Fibroblast of lung (primary cell): ENCODE measurements at regions not wholly inside any gene's neighbourhood (a gene's known extent, or its start where the extent isn't known, plus 50 kb on each side); places are given as distances from the start of the nearest gene placed in this dataset.

Experiments
- DNase-seq, 2 donors: peaks; one replicate each; pipeline versions ENCODE4 v3.0.0 to v3.0.0-alpha.2; 2010; ENCODE audit warnings: low read depth in 2 of 2
- H2AFZ ChIP-seq: 2 replicates; pipeline ENCODE4 v1.5.1; 2012; ENCODE audit warnings: low read length, control low read depth, inconsistent platforms
- H3K27ac ChIP-seq: 2 replicates; pipeline ENCODE4 v1.5.1; 2011; ENCODE audit warnings: low read length, control low read depth; ENCODE audit not compliant: insufficient read depth
- H3K27me3 ChIP-seq: 2 replicates; pipeline ENCODE4 v1.5.1; 2011; ENCODE audit warnings: mild to moderate bottlenecking, low read length; ENCODE audit not compliant: control insufficient read depth, insufficient read depth
- H3K36me3 ChIP-seq: 2 replicates; pipeline ENCODE4 v1.5.1; 2011; ENCODE audit warnings: low read length; ENCODE audit not compliant: control insufficient read depth, insufficient read depth
- H3K4me1 ChIP-seq: 2 replicates; pipeline ENCODE4 v1.5.1; 2011; ENCODE audit warnings: low read length; ENCODE audit not compliant: control insufficient read depth, insufficient read depth; ENCODE audit errors: extremely low read depth
- H3K4me2 ChIP-seq: 2 replicates; pipeline ENCODE4 v1.5.1; 2011; ENCODE audit warnings: low read length, control low read depth; ENCODE audit not compliant: insufficient read depth; ENCODE audit errors: extremely low read depth
- H3K4me3 ChIP-seq, 4 experiments: fragments of 200-600 bp in 1 of 4; sonication (generic) in 1 of 4; replicated peaks in 1 of 4; 2 replicates each; pipeline ENCODE4 v1.5.1; 2011 to 2016; ENCODE audit warnings: low read length in 4 of 4, low read depth in 3 of 4, mild to moderate bottlenecking in 3 of 4, control low read depth in 2 of 4, inconsistent platforms in 1 of 4, mixed read lengths in 1 of 4; ENCODE audit not compliant: insufficient read depth in 1 of 4; ENCODE audit errors: control extremely low read depth in 1 of 4
- H3K79me2 ChIP-seq: 2 replicates; pipeline ENCODE4 v1.5.1; 2012; ENCODE audit warnings: mild to moderate bottlenecking, low read length, inconsistent platforms; ENCODE audit not compliant: control insufficient read depth, insufficient read depth
- H3K9ac ChIP-seq: 2 replicates; pipeline ENCODE4 v1.5.1; 2011; ENCODE audit warnings: mild to moderate bottlenecking, low read length, control low read depth; ENCODE audit not compliant: insufficient read depth
- H3K9me3 ChIP-seq: 2 replicates; pipeline ENCODE4 v1.5.1; 2012; ENCODE audit warnings: low read depth, low read length; ENCODE audit not compliant: control insufficient read depth, insufficient read depth
- H4K20me1 ChIP-seq: 2 replicates; pipeline ENCODE4 v1.5.1; 2011; ENCODE audit warnings: low read length; ENCODE audit not compliant: control insufficient read depth, insufficient read depth; ENCODE audit errors: extremely low read depth
- CTCF ChIP-seq, 2 donors: IDR thresholded peaks in 1 of 2; conservative IDR thresholded peaks in 1 of 2; 1 replicate in 1 of 2; 2 replicates in 1 of 2; pipeline ENCODE4 v1.5.1; 2011 to 2012; ENCODE audit warnings: low read length in 2 of 2, control low read depth in 1 of 2, inconsistent platforms in 1 of 2, low read depth in 1 of 2, mild to moderate bottlenecking in 1 of 2
- EZH2 ChIP-seq: IDR thresholded peaks from 2 replicates; pipeline ENCODE4 v1.5.1; 2012; ENCODE audit warnings: low read length, control low read depth, mild to moderate bottlenecking; ENCODE audit errors: missing control alignments

- no peak overlapping the region for H3K4me2 ChIP-seq
- no peak overlapping the region for H3K4me3 ChIP-seq
- no peaks in the 10 kb centered on the region for H4K20me1 ChIP-seq
- H3K27me3 ChIP-seq: no peaks in the 10 kb centered on the region
- H3K4me1 ChIP-seq: no peaks in the 10 kb centered on the region
- no peak for DNase-seq
- no peak overlapping the region for H3K27ac ChIP-seq
- no peaks in the 10 kb centered on the region for H3K9me3 ChIP-seq
- H3K36me3 ChIP-seq: no peaks in the 10 kb centered on the region
- no peaks in the 10 kb centered on the region for H3K79me2 ChIP-seq
- no peak overlapping the region for H2AFZ ChIP-seq
- TF ChIP-seq CTCF (conservative IDR thresholded peaks at IDR 0.05 in 1 of 2, IDR thresholded peaks at IDR 0.05 in 1 of 2; ENCODE audit: low read depth in 1 of 2, low read length in 2 of 2) (no peak), EZH2 (no peak)
- no peak overlapping the region for H3K9ac ChIP-seq
Measured at GRCh38 chr11:127644366-127644765, 643.8 kb upstream of the KIRREL3 start.

GRCh38 chr11:127643268-127644058 is 642.9 kb upstream of the KIRREL3 start:
- no peak overlapping the region for H3K27ac ChIP-seq
- no peak for DNase-seq
- no peaks in the 10 kb centered on the region for H4K20me1 ChIP-seq
- no peaks in the 10 kb centered on the region for H3K4me1 ChIP-seq
- H3K4me2 ChIP-seq: no peak overlapping the region
- no peak overlapping the region for H2AFZ ChIP-seq
- H3K36me3 ChIP-seq: no peaks in the 10 kb centered on the region
- H3K79me2 ChIP-seq: no peaks in the 10 kb centered on the region
- no peak for TF ChIP-seq EZH2
- no peak for TF ChIP-seq CTCF (conservative IDR thresholded peaks at IDR 0.05 in 1 of 2, IDR thresholded peaks at IDR 0.05 in 1 of 2; ENCODE audit: low read depth in 1 of 2, low read length in 2 of 2)
- no peak overlapping the region for H3K4me3 ChIP-seq
- no peak overlapping the region for H3K9ac ChIP-seq
- no peaks in the 10 kb centered on the region for H3K27me3 ChIP-seq
- H3K9me3 ChIP-seq: no peaks in the 10 kb centered on the region

GRCh38 chr11:127640561-127641451 is 640.2 kb upstream of the KIRREL3 start:
- no peak overlapping the region for H2AFZ ChIP-seq

More at GRCh38 chr11:127640561-127641451, 640.2 kb upstream of the KIRREL3 start:
- Histone ChIP-seq H3K27me3 (no peaks in the 10 kb centered on the region), H3K36me3 (no peaks in the 10 kb centered on the region), H3K4me1 (no peaks in the 10 kb centered on the region), H3K4me2 (no peak overlapping the region), H3K4me3 (no peak overlapping the region), H3K79me2 (no peaks in the 10 kb centered on the region), H3K9ac (no peak overlapping the region), H3K27ac (no peak overlapping the region), H3K9me3 (no peaks in the 10 kb centered on the region), H4K20me1 (no peaks in the 10 kb centered on the region)
- TF ChIP-seq EZH2 (no peak), CTCF (conservative IDR thresholded peaks at IDR 0.05 in 1 of 2, IDR thresholded peaks at IDR 0.05 in 1 of 2; ENCODE audit: low read depth in 1 of 2, low read length in 2 of 2) (no peak)
- peak in 1 of 2 donors; percentile 48 for DNase-seq
